ENCODE measurements at regions not wholly inside any gene's neighbourhood (a gene's known extent, or its start where the extent isn't known, plus 50 kb on each side); places are given as distances from the start of the nearest gene placed in this dataset.
"Not testable (repeated sequence)": the region's sequence is repeated elsewhere in the genome, so short reads cannot be mapped to it uniquely, and the experiment has no call there.

GRCh38 chr2:236985761-236986339 lies 99.8 kb upstream of the COPS8 start:
- intact Hi-C loops (cut with micrococcal nuclease) = no loop called here

- intact Hi-C loops (cut with micrococcal nuclease) = no loop called here
These were observed 99.0 kb upstream of the COPS8 start for GRCh38 chr2:236986524-236987330.

GRCh38 chr2:236988216-236988615 lies 97.5 kb upstream of the COPS8 start:
- intact Hi-C loops (cut with micrococcal nuclease) = no loop called here

GRCh38 chr2:236988690-236989624 lies 96.7 kb upstream of the COPS8 start:
- intact Hi-C loops (cut with micrococcal nuclease) = no loop called here

GRCh38 chr2:236990552-236990951 lies 95.1 kb upstream of the COPS8 start:
- intact Hi-C loops (cut with micrococcal nuclease) = no loop called here

GRCh38 chr2:236991874-236992273 lies 93.8 kb upstream of the COPS8 start:
- intact Hi-C loops (cut with micrococcal nuclease) = no loop called here

GRCh38 chr2:236993286-236993685 lies 92.4 kb upstream of the COPS8 start:
- intact Hi-C loops (cut with micrococcal nuclease) = no loop called here

GRCh38 chr2:236994361-236994760 lies 91.3 kb upstream of the COPS8 start:
- intact Hi-C loops (cut with micrococcal nuclease) = no loop called here

- intact Hi-C loops (cut with micrococcal nuclease) = no loop called here
These were observed 88.5 kb upstream of the COPS8 start for GRCh38 chr2:236997069-236997715.

GRCh38 chr2:236998236-236998635 lies 87.5 kb upstream of the COPS8 start:
- intact Hi-C loops (cut with micrococcal nuclease) = no loop called here

- intact Hi-C loops (cut with micrococcal nuclease) = no loop called here
These were observed 86.9 kb upstream of the COPS8 start for GRCh38 chr2:236998758-236999157.

GRCh38 chr2:237000481-237000880 lies 85.2 kb upstream of the COPS8 start:
- intact Hi-C loops (cut with micrococcal nuclease) = no loop called here

- intact Hi-C loops (cut with micrococcal nuclease) = not testable (repeated sequence)
These were observed 80.3 kb upstream of the COPS8 start for GRCh38 chr2:237005341-237005740.

- intact Hi-C loops (cut with micrococcal nuclease) = no loop called here
These were observed 74.4 kb upstream of the COPS8 start for GRCh38 chr2:237011206-237011795.

GRCh38 chr2:237012004-237012403 lies 73.7 kb upstream of the COPS8 start:
- intact Hi-C loops (cut with micrococcal nuclease) = no loop called here

- intact Hi-C loops (cut with micrococcal nuclease) = no loop called here
These were observed 73.0 kb upstream of the COPS8 start for GRCh38 chr2:237012577-237013267.

- intact Hi-C loops (cut with micrococcal nuclease) = no loop called here
These were observed 69.4 kb upstream of the COPS8 start for GRCh38 chr2:237016121-237016915.

GRCh38 chr2:237020090-237020489 lies 65.6 kb upstream of the COPS8 start:
- intact Hi-C loops (cut with micrococcal nuclease) = no loop called here

- intact Hi-C loops (cut with micrococcal nuclease) = no loop called here
These were observed 63.2 kb upstream of the COPS8 start for GRCh38 chr2:237022533-237022932.

GRCh38 chr2:237024255-237024654 lies 61.4 kb upstream of the COPS8 start:
- intact Hi-C loops (cut with micrococcal nuclease) = no loop called here
